PC-9 (cell line): ENCODE measurements at regions not wholly inside any gene's neighbourhood (a gene's known extent, or its start where the extent isn't known, plus 50 kb on each side); places are given as distances from the start of the nearest gene placed in this dataset.
A peak's percentile ranks its signal among the peaks of the same experiment; 100 is the strongest.

ENCODE experiments used
- BruUV-seq: library from RNA; stranded (reverse); fragments of 400-500 nt; replicated peaks from 2 replicates; lab custom pipeline; 2021; lab: Mats Ljungman, UMichigan
- CTCF ChIA-PET: fragments of 300-600 bp; sonication (Branson Sonifier 250); formaldehyde crosslinking; loops from one replicate; lab custom pipeline; 2022; ENCODE audit warnings: antibody characterized with exemption; lab: Charles Lee
- POLR2A ChIA-PET: fragments of 300-600 bp; sonication (Branson Sonifier 250); formaldehyde crosslinking; loops from one replicate; lab custom pipeline; 2022; ENCODE audit warnings: antibody characterized with exemption; ENCODE audit not compliant: unreplicated experiment; lab: Charles Lee
- DNase-seq, 2 experiments: peaks; one replicate each; pipeline versions ENCODE4 v3.0.0 to v3.0.0-alpha.2; 2015 to 2022; ENCODE audit warnings: mixed read lengths in 1 of 2
- H2AFZ ChIP-seq: fragments of 200-600 bp; sonication (generic); 2 replicates; pipeline ENCODE4 v1.8.1; 2017; ENCODE audit warnings: antibody characterized with exemption
- H3F3A ChIP-seq: fragments of 200-600 bp; sonication (generic); 2 replicates; pipeline ENCODE4 v1.8.1; 2017; ENCODE audit warnings: antibody characterized with exemption, mild to moderate bottlenecking, low read depth; ENCODE audit not compliant: insufficient read depth
- H3K27ac ChIP-seq: fragments of 200-600 bp; sonication (generic); 2 replicates; pipeline ENCODE4 v1.6.1; 2016; ENCODE audit warnings: mixed run types
- H3K27me3 ChIP-seq: fragments of 200-600 bp; sonication (generic); 2 replicates; pipeline ENCODE4 v1.6.1; 2016; ENCODE audit warnings: low read depth, mixed run types; ENCODE audit not compliant: insufficient read depth
- H3K36me3 ChIP-seq: fragments of 200-600 bp; sonication (generic); 2 replicates; pipeline ENCODE4 v1.6.1; 2016; ENCODE audit warnings: low read depth, mixed run types
- H3K4me1 ChIP-seq: fragments of 200-600 bp; sonication (generic); replicated peaks from 2 replicates; pipeline ENCODE4 v1.6.1; 2016; ENCODE audit warnings: mixed run types; ENCODE audit not compliant: insufficient read depth
- H3K4me2 ChIP-seq: fragments of 200-600 bp; sonication (generic); 2 replicates; pipeline ENCODE4 v1.6.1; 2017; ENCODE audit warnings: mixed run types
- H3K4me3 ChIP-seq: fragments of 200-600 bp; sonication (generic); 2 replicates; pipeline ENCODE4 v1.6.1; 2016; ENCODE audit warnings: mixed run types
- H3K79me2 ChIP-seq: fragments of 200-600 bp; sonication (generic); 2 replicates; pipeline ENCODE4 v1.6.1; 2017; ENCODE audit warnings: low read depth, mixed run types
- H3K9me2 ChIP-seq: fragments of 200-600 bp; sonication (generic); 2 replicates; pipeline ENCODE4 v1.8.1; 2017; ENCODE audit warnings: mild to moderate bottlenecking; ENCODE audit not compliant: insufficient read depth
- H3K9me3 ChIP-seq: fragments of 200-600 bp; sonication (generic); 2 replicates; pipeline ENCODE4 v1.8.1; 2016; ENCODE audit warnings: low read depth; ENCODE audit not compliant: insufficient read depth
- H4K20me1 ChIP-seq: fragments of 200-600 bp; sonication (generic); 2 replicates; pipeline ENCODE4 v1.8.1; 2017; ENCODE audit not compliant: insufficient read depth
- CTCF ChIP-seq: fragments of 200-600 bp; sonication (generic); conservative IDR thresholded peaks from 2 replicates; pipeline ENCODE4 v1.6.1; 2017; ENCODE audit warnings: mixed run types, antibody characterized with exemption, mild to moderate bottlenecking, moderate library complexity
- EZH2 ChIP-seq: fragments of 200-600 bp; sonication (generic); IDR thresholded peaks from 2 replicates; pipeline ENCODE4 v1.8.0; 2017; ENCODE audit warnings: antibody characterized with exemption, low read depth
- intact Hi-C: fragments of 100-400 bp; cut with micrococcal nuclease; formaldehyde crosslinking; loops from one replicate; pipeline ENCODE4 v1.10.0; 2022; ENCODE audit not compliant: unreplicated experiment

- intact Hi-C loops = no loop called here
- CTCF ChIA-PET = no interaction called here
- H3K9me2 ChIP-seq = no peaks in the 10 kb centered on the region
- no peak overlapping the region for H3K27ac ChIP-seq
- no peak overlapping the region for H2AFZ ChIP-seq
- no peak for TF ChIP-seq EZH2
- no TSS peak for BruUV-seq
- POLR2A ChIA-PET = interaction anchor here (0.6 kb wide), 1 partner anchor 48 kb away, joined by 3 read pairs; no protein-coding TSS in a partner anchor
- no peaks in the 10 kb centered on the region for H4K20me1 ChIP-seq
- no peaks in the 10 kb centered on the region for H3F3A ChIP-seq
- H3K4me1 ChIP-seq = peaks cover 18% of the 10 kb centered on the region
- H3K9me3 ChIP-seq = no peaks in the 10 kb centered on the region
- H3K36me3 ChIP-seq = no peaks in the 10 kb centered on the region
- H3K4me2 ChIP-seq = no peak overlapping the region
- H3K27me3 ChIP-seq = no peaks in the 10 kb centered on the region
- DNase-seq = no peak
- no peak overlapping the region for H3K4me3 ChIP-seq
- no peaks in the 10 kb centered on the region for H3K79me2 ChIP-seq
Measured at GRCh38 chr1:234907208-234907939, 221.3 kb downstream of the TOMM20 start.

GRCh38 chr1:234906654-234907053 is 222.0 kb downstream of the TOMM20 start:
- no peaks in the 10 kb centered on the region for H4K20me1 ChIP-seq
- H3F3A ChIP-seq = no peaks in the 10 kb centered on the region
- no peak for DNase-seq
- no peaks in the 10 kb centered on the region for H3K79me2 ChIP-seq
- no peaks in the 10 kb centered on the region for H3K9me3 ChIP-seq
- ChIA-PET POLR2A (interaction anchor here (0.6 kb wide), 1 partner anchor 49 kb away, joined by 3 read pairs; no protein-coding TSS in a partner anchor), CTCF (no interaction called here)
- peaks cover 23% of the 10 kb centered on the region for H3K4me1 ChIP-seq
- no peak for TF ChIP-seq EZH2
- no peak for TF ChIP-seq CTCF
- no peak overlapping the region for H3K4me2 ChIP-seq
- H3K9me2 ChIP-seq = no peaks in the 10 kb centered on the region
- no TSS peak for BruUV-seq
- H2AFZ ChIP-seq = no peak overlapping the region
- H3K27me3 ChIP-seq = no peaks in the 10 kb centered on the region
- no peak overlapping the region for H3K27ac ChIP-seq
- H3K36me3 ChIP-seq = no peaks in the 10 kb centered on the region
- no peak overlapping the region for H3K4me3 ChIP-seq
- intact Hi-C loops = no loop called here

- H3K27me3 ChIP-seq = no peaks in the 10 kb centered on the region
- H3K4me2 ChIP-seq = peak overlapping the region; percentile 14; the same call in 1 of the 2 replicates
- no peaks in the 10 kb centered on the region for H3K9me2 ChIP-seq
- no peak for TF ChIP-seq CTCF
- TF ChIP-seq EZH2 = no peak
- no TSS peak for BruUV-seq
- ChIA-PET POLR2A (no interaction called here), CTCF (no interaction called here)
- H3K79me2 ChIP-seq = no peaks in the 10 kb centered on the region
- intact Hi-C loops = no loop called here
- peak in 1 of 2 experiments; percentile 44 for DNase-seq
- H3K36me3 ChIP-seq = no peaks in the 10 kb centered on the region
- peaks cover 60% of the 10 kb centered on the region for H3K4me1 ChIP-seq
- H3K9me3 ChIP-seq = no peaks in the 10 kb centered on the region
- H3K27ac ChIP-seq = no peak overlapping the region
- no peaks in the 10 kb centered on the region for H4K20me1 ChIP-seq
- H2AFZ ChIP-seq = 0 out of 2 replicates have a peak overlapping the region, but pooled peaks have one; percentile 20
- no peak overlapping the region for H3K4me3 ChIP-seq
- peaks cover 21% of the 10 kb centered on the region; the same call in 1 of the 2 replicates for H3F3A ChIP-seq
Measured at GRCh38 chr1:234902774-234903547, 225.7 kb downstream of the TOMM20 start.
